ENCODE measurements at regions not wholly inside any gene's neighbourhood (a gene's known extent, or its start where the extent isn't known, plus 50 kb on each side); places are given as distances from the start of the nearest gene placed in this dataset.
"Not testable (repeated sequence)": the region's sequence is repeated elsewhere in the genome, so short reads cannot be mapped to it uniquely, and the experiment has no call there.

DNA sequence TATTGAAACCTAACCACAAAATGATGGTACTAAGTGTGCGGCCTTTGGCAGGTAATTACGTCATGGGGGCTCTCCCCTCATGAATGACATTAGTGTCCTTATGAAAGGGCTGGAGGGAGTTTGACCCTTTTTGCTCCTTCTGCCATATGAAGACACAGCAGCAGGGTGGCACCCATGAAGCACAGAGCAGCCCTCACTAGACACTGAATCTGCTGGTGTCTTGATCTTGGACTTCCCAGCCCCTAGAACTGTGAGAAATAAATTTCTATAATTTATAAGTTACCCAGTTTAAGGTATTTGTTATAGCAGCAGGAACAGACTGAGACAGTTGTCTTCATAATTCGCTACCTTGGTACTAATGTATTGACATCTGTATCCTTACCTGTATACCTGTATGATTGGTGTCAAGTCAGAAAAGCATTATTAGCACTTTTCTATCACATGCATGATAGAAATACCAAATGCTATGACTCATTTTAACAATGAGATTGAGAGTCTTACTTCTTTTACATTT, 80.4 kb downstream of the GCNT4 start:
- TF ChIP-seq, protein P1, sequence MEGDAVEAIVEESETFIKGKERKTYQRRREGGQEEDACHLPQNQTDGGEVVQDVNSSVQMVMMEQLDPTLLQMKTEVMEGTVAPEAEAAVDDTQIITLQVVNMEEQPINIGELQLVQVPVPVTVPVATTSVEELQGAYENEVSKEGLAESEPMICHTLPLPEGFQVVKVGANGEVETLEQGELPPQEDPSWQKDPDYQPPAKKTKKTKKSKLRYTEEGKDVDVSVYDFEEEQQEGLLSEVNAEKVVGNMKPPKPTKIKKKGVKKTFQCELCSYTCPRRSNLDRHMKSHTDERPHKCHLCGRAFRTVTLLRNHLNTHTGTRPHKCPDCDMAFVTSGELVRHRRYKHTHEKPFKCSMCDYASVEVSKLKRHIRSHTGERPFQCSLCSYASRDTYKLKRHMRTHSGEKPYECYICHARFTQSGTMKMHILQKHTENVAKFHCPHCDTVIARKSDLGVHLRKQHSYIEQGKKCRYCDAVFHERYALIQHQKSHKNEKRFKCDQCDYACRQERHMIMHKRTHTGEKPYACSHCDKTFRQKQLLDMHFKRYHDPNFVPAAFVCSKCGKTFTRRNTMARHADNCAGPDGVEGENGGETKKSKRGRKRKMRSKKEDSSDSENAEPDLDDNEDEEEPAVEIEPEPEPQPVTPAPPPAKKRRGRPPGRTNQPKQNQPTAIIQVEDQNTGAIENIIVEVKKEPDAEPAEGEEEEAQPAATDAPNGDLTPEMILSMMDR (IDR thresholded peaks at IDR 0.05; ENCODE audit: low read depth, low read length): no peak

GRCh38 chr5:74970891-74971290, 81.5 kb downstream of the GCNT4 start:
- not testable (repeated sequence) for H3K4me3 ChIP-seq (ENCODE audit: low read depth, low read length)

More for the DNA sequence above, 80.4 kb downstream of the GCNT4 start:
- no peak overlapping the region for H3K4me3 ChIP-seq (ENCODE audit: low read depth, low read length)

GRCh38 chr5:74969726-74970125, 82.6 kb downstream of the GCNT4 start:
- H3K4me3 ChIP-seq (ENCODE audit: low read depth, low read length): no peak overlapping the region

DNA sequence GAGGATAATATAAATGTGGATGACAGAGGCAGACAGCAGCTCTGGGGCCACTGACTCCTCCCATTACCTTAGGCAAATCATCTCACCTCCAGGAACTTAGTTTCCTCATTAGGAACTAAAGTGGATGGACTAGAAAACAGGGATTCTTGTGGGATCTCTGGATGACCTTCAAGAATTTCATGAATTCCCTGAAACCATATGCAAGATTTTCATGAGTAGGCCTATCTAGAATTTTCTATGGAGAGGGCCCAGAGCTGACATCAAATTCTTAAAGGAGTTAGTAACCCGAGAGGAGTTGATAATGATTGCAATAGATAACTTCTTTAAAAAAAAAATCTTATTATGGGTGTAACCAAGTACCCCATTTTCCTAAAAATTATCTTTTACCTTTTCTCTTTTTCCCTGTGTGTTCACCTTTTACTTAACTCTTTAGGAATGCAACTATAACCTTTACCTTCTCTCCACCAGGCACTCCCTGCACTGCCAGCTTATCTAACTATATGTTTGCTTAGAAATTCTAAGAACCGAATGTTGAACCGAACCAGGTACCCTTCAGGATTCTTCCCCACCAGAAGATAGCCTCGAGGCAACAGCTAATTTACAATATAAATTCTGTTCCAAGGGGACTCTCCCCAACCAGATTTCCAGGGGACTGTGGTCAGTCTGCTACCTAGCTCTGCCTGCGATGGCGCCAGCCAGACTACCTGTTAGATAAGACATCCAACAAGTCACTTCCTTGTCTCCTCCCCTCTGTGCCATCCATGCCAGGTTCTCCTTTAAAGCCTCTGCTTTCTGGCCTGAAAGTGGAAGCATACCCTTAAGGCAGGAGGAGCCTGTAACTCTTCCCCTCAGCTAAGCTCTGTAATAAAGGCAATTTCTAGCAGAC, 86.0 kb downstream of the GCNT4 start:
- TF ChIP-seq, protein P1 (IDR thresholded peaks at IDR 0.05; ENCODE audit: low read depth, low read length): no peak
- no peak overlapping the region for H3K4me3 ChIP-seq (ENCODE audit: low read depth, low read length)

More at GRCh38 chr5:74969726-74970125, 82.6 kb downstream of the GCNT4 start:
- TF ChIP-seq, protein P1 (IDR thresholded peaks at IDR 0.05; ENCODE audit: low read depth, low read length): no peak

GRCh38 chr5:74963407-74963806, 89.0 kb downstream of the GCNT4 start:
- no peak overlapping the region for H3K4me3 ChIP-seq (ENCODE audit: low read depth, low read length)
- TF ChIP-seq, protein P1 (IDR thresholded peaks at IDR 0.05; ENCODE audit: low read depth, low read length): no peak

DNA sequence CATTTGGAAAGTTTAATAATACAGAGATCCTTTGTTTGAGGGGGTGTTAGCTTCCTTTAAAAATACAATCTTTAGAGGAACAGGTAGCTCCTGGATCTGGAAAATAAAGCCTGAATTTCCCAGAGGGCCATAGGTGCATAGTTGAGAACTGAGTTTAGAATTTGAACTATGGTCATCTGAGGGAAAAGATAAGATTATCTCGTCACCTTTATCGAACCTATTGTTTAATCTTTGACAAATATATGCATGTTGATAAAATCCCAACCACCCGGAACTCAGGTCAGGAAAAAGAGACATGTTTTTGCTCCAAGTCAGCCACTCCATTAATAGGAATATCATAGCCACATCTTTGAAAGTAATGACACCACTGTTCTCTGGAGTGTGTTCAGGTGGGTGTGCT, 91.7 kb upstream of the FAM169A start:
- TF ChIP-seq, protein P1 (IDR thresholded peaks at IDR 0.05; ENCODE audit: low read depth, low read length): no peak
- no peak overlapping the region for H3K4me3 ChIP-seq (ENCODE audit: low read depth, low read length)

DNA sequence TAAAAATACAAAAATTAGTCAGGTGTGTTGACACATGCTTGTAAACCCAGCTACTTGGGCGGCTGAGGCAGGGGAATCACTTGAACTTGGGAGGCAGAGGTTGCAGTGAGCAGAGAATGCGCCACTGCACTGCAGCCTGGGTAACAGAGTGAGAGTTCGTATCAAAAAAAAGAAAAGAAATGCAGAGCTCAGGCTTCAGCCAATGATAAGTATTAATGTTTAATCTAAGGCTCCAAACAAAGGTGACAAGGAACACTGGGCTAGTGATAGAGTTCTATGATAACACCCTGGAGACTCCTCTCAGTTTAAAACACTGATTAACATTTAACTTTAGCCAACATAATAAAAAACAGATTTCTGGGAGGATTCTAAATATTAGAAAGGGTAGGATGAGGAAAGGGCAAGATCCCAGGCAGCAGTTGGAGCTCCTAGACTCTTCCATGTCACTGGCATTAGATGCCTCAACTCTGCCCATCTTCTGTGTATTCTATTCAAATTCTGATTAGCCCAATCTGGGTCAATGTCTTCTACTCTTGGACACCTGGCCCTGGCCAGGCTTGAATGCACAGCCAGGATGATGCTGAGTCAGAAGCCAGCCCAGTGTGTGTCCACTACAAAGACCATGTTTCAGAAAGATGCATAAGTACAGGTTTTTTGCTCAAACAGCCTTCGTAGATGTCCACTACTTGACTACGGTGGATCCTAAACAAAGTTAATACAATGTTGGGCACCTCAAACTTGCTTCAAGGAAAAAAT, 91.0 kb upstream of the FAM169A start:
- no peak overlapping the region for H3K4me3 ChIP-seq (ENCODE audit: low read depth, low read length)
- TF ChIP-seq, protein P1 (IDR thresholded peaks at IDR 0.05; ENCODE audit: low read depth, low read length): no peak
